ENCODE measurements at regions not wholly inside any gene's neighbourhood (a gene's known extent, or its start where the extent isn't known, plus 50 kb on each side); places are given as distances from the start of the nearest gene placed in this dataset.

DNA sequence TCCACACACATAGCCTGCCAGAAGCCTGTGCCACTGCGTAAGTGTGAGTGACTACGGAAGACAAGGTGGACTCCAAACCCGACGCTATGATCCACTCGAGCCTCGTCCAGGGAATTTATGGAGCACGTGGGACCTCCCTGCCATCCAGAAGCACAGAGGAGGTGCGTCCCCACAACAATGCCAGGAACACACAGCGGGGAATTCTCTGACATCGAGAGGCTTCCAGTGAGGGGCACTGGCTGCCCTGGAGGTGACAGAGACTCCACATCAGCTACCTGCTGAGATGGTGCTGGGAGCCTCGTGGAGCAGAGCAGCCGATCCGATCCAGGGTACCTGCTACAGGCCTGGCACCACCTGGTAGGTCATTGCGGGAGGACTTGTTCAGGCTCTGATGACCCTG, 72.2 kb upstream of the INSIG1 start:
- FAIRE-seq, result no peak
- H4K20me1 ChIP-seq (ENCODE audit: control insufficient read depth, extremely low read depth, insufficient read depth, low read length), result no peaks in the 10 kb centered on the region
- no peaks in the 10 kb centered on the region for H3K27me3 ChIP-seq (ENCODE audit: control insufficient read depth, extremely low read depth, insufficient read depth, low read length)
- H3K27ac ChIP-seq (ENCODE audit: control insufficient read depth, insufficient read depth, low read length), result no peak overlapping the region
- no peak overlapping the region for H3K9ac ChIP-seq (ENCODE audit: control insufficient read depth, extremely low read depth, insufficient read depth, low read length)
- TF ChIP-seq EZH2 (IDR thresholded peaks at IDR 0.05; ENCODE audit: low read length), result no peak
- TF ChIP-seq, protein P1, sequence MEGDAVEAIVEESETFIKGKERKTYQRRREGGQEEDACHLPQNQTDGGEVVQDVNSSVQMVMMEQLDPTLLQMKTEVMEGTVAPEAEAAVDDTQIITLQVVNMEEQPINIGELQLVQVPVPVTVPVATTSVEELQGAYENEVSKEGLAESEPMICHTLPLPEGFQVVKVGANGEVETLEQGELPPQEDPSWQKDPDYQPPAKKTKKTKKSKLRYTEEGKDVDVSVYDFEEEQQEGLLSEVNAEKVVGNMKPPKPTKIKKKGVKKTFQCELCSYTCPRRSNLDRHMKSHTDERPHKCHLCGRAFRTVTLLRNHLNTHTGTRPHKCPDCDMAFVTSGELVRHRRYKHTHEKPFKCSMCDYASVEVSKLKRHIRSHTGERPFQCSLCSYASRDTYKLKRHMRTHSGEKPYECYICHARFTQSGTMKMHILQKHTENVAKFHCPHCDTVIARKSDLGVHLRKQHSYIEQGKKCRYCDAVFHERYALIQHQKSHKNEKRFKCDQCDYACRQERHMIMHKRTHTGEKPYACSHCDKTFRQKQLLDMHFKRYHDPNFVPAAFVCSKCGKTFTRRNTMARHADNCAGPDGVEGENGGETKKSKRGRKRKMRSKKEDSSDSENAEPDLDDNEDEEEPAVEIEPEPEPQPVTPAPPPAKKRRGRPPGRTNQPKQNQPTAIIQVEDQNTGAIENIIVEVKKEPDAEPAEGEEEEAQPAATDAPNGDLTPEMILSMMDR (optimal IDR thresholded peaks at IDR 0.05 in 1 of 3, IDR thresholded peaks at IDR 0.05 in 1 of 3, conservative IDR thresholded peaks at IDR 0.05 in 1 of 3; ENCODE audit: extremely low read depth in 1 of 3, insufficient read depth in 2 of 3, low read length in 3 of 3), result no peak
- peaks cover 11% of the 10 kb centered on the region for H3K4me1 ChIP-seq (ENCODE audit: control insufficient read depth, extremely low read depth, insufficient read depth, low read length)
- H3K9me1 ChIP-seq (ENCODE audit: control insufficient read depth, extremely low read depth, insufficient read depth, low read length), result no peaks in the 10 kb centered on the region
- H2AFZ ChIP-seq (ENCODE audit: control insufficient read depth, low read length), result no peak overlapping the region
- no peaks in the 10 kb centered on the region for H3K36me3 ChIP-seq (ENCODE audit: control insufficient read depth in 2 of 2, extremely low read depth in 1 of 2, insufficient read depth in 2 of 2, low read length in 2 of 2)
- no peak overlapping the region for H3K4me3 ChIP-seq (ENCODE audit: control insufficient read depth in 2 of 3, extremely low read depth in 1 of 3, insufficient read depth in 2 of 3, low read depth in 1 of 3, low read length in 3 of 3)
- dilution Hi-C loops (cut with MboI; ENCODE audit: extremely low pct_ligation_motif_present, low sequenced_read_pairs), result no loop called here
- no peaks in the 10 kb centered on the region for H3K9me3 ChIP-seq (ENCODE audit: control insufficient read depth, low read depth, low read length)
- no peak overlapping the region for H3K4me2 ChIP-seq (ENCODE audit: control insufficient read depth, extremely low read depth, insufficient read depth, low read depth, low read length)
- no peak for DNase-seq (ENCODE audit: low read depth, low spot score)
- H3K79me2 ChIP-seq (ENCODE audit: control insufficient read depth, insufficient read depth, low read length), result no peaks in the 10 kb centered on the region

DNA sequence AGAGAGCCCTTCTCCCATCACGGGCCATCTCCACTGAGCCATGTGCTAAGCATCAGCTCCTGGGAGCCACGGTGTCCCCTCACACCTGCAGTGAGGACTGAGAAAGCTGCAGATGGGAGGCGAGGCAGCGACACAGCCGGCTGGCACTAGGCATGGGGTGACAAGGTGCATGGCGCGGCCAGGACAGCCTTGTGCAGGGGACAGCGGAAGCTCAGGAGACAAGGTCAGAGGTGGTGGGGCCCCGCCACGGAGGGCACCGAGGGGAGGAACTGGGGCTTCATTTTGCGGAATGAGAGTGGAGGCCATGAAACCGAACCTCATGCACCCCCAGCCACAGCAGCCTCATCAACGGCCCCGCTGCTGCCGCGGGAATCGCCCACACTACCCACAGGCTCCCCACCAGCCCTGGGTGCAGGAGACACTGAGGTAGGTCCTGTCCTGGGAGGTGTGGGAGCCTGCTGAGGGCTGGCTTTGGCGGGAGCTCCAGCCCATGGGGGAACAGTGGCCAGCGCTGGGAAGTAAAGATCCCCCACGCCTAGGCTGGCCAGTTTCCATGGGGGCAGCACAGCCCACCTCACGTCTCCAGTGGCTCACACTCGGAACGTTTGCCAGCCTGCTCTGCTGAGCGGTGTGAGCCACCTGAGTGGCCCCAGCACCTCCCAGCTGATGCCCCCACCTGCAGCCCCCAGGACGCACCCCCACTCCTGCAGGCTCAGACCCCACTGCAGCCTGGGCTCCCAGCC, 71.2 kb upstream of the INSIG1 start:
- Histone ChIP-seq H4K20me1 (ENCODE audit: control insufficient read depth, extremely low read depth, insufficient read depth, low read length) (no peaks in the 10 kb centered on the region), H3K4me2 (ENCODE audit: control insufficient read depth, extremely low read depth, insufficient read depth, low read depth, low read length) (no peak overlapping the region), H3K9me3 (ENCODE audit: control insufficient read depth, low read depth, low read length) (peaks cover 2% of the 10 kb centered on the region), H2AFZ (ENCODE audit: control insufficient read depth, low read length) (no peak overlapping the region), H3K9ac (ENCODE audit: control insufficient read depth, extremely low read depth, insufficient read depth, low read length) (no peak overlapping the region), H3K4me3 (ENCODE audit: control insufficient read depth in 2 of 3, extremely low read depth in 1 of 3, insufficient read depth in 2 of 3, low read depth in 1 of 3, low read length in 3 of 3) (no peak overlapping the region), H3K27me3 (ENCODE audit: control insufficient read depth, extremely low read depth, insufficient read depth, low read length) (no peaks in the 10 kb centered on the region), H3K27ac (ENCODE audit: control insufficient read depth, insufficient read depth, low read length) (no peak overlapping the region), H3K4me1 (ENCODE audit: control insufficient read depth, extremely low read depth, insufficient read depth, low read length) (peaks cover 11% of the 10 kb centered on the region), H3K9me1 (ENCODE audit: control insufficient read depth, extremely low read depth, insufficient read depth, low read length) (no peaks in the 10 kb centered on the region), H3K36me3 (ENCODE audit: control insufficient read depth in 2 of 2, extremely low read depth in 1 of 2, insufficient read depth in 2 of 2, low read length in 2 of 2) (no peaks in the 10 kb centered on the region), H3K79me2 (ENCODE audit: control insufficient read depth, insufficient read depth, low read length) (no peaks in the 10 kb centered on the region)
- dilution Hi-C loops (cut with MboI; ENCODE audit: extremely low pct_ligation_motif_present, low sequenced_read_pairs), result no loop called here
- FAIRE-seq (no peak), DNase-seq (ENCODE audit: low read depth, low spot score) (no peak)
- TF ChIP-seq, protein P1 (optimal IDR thresholded peaks at IDR 0.05 in 1 of 3, IDR thresholded peaks at IDR 0.05 in 1 of 3, conservative IDR thresholded peaks at IDR 0.05 in 1 of 3; ENCODE audit: extremely low read depth in 1 of 3, insufficient read depth in 2 of 3, low read length in 3 of 3), result no peak
- no peak for TF ChIP-seq EZH2 (IDR thresholded peaks at IDR 0.05; ENCODE audit: low read length)

Measured in keratinocyte (primary cell).